Keratinocyte (primary cell): ENCODE measurements at regions not wholly inside any gene's neighbourhood (a gene's known extent, or its start where the extent isn't known, plus 50 kb on each side); places are given as distances from the start of the nearest gene placed in this dataset.

ENCODE experiments used
- DNase-seq: peaks from one replicate; pipeline ENCODE4 v3.0.0-alpha.2; 2011; ENCODE audit warnings: low read depth, missing footprints, low spot score
- FAIRE-seq: peaks from 2 replicates; lab custom pipeline; 2011; peaks lifted over from hg19 to GRCh38; lab: Jason Lieb, UNC
- H2AFZ ChIP-seq: 2 replicates; pipeline ENCODE4 v1.6.0; 2012; ENCODE audit warnings: low read length, control low read depth, inconsistent platforms; ENCODE audit not compliant: control insufficient read depth
- H3K27ac ChIP-seq: 2 replicates; pipeline ENCODE4 v1.5.1; 2011; ENCODE audit warnings: low read length; ENCODE audit not compliant: control insufficient read depth, insufficient read depth
- H3K27me3 ChIP-seq: 3 replicates; pipeline ENCODE4 v1.6.0; 2011; ENCODE audit warnings: low read length; ENCODE audit not compliant: control insufficient read depth, insufficient read depth; ENCODE audit errors: extremely low read depth
- H3K36me3 ChIP-seq, 2 experiments: 2 replicates in 1 of 2; 3 replicates in 1 of 2; pipeline ENCODE4 v1.5.1; 2011; ENCODE audit warnings: low read length in 2 of 2, mild to moderate bottlenecking in 1 of 2; ENCODE audit not compliant: control insufficient read depth in 2 of 2, insufficient read depth in 2 of 2; ENCODE audit errors: extremely low read depth in 1 of 2
- H3K4me1 ChIP-seq: 3 replicates; pipeline ENCODE4 v1.5.1; 2011; ENCODE audit warnings: low read length; ENCODE audit not compliant: control insufficient read depth, insufficient read depth; ENCODE audit errors: extremely low read depth
- H3K4me2 ChIP-seq: 3 replicates; pipeline ENCODE4 v1.6.0; 2011; ENCODE audit warnings: low read depth, low read length; ENCODE audit not compliant: control insufficient read depth, insufficient read depth; ENCODE audit errors: extremely low read depth
- H3K4me3 ChIP-seq, 3 experiments: fragments of 200-600 bp in 1 of 3; sonication (generic) in 1 of 3; 2 replicates in 2 of 3; 3 replicates in 1 of 3; pipeline ENCODE4 v1.5.1; 2011 to 2016; ENCODE audit warnings: low read length in 3 of 3, mild to moderate bottlenecking in 3 of 3, control low read depth in 2 of 3, inconsistent platforms in 1 of 3, low read depth in 1 of 3, mixed read lengths in 1 of 3, mixed run types in 1 of 3, moderate library complexity in 1 of 3; ENCODE audit not compliant: control insufficient read depth in 2 of 3, insufficient read depth in 2 of 3; ENCODE audit errors: extremely low read depth in 1 of 3
- H3K79me2 ChIP-seq: 2 replicates; pipeline ENCODE4 v1.6.0; 2012; ENCODE audit warnings: low read length; ENCODE audit not compliant: control insufficient read depth, insufficient read depth
- H3K9ac ChIP-seq: 3 replicates; pipeline ENCODE4 v1.6.0; 2011; ENCODE audit warnings: low read length; ENCODE audit not compliant: control insufficient read depth, insufficient read depth; ENCODE audit errors: extremely low read depth
- H3K9me1 ChIP-seq: 3 replicates; pipeline ENCODE4 v1.6.0; 2011; ENCODE audit warnings: low read length; ENCODE audit not compliant: control insufficient read depth, insufficient read depth; ENCODE audit errors: extremely low read depth
- H3K9me3 ChIP-seq: 2 replicates; pipeline ENCODE4 v1.5.1; 2012; ENCODE audit warnings: low read depth, low read length; ENCODE audit not compliant: control insufficient read depth
- H4K20me1 ChIP-seq: 3 replicates; pipeline ENCODE4 v1.6.0; 2011; ENCODE audit warnings: low read length; ENCODE audit not compliant: control insufficient read depth, insufficient read depth; ENCODE audit errors: extremely low read depth
- EZH2 ChIP-seq: IDR thresholded peaks from one replicate; pipeline ENCODE4 v1.6.1; 2012; ENCODE audit warnings: inconsistent platforms, mild to moderate bottlenecking, low read length, moderate library complexity
- dilution Hi-C: fragments of 300-500 bp; cut with MboI; formaldehyde crosslinking; loops from one replicate; pipeline ENCODE4 v1.7.0; 2020; ENCODE audit warnings: low sequenced_read_pairs; ENCODE audit not compliant: extremely low pct_ligation_motif_present
- TF ChIP-seq, protein P1 (sequence below), 3 experiments: IDR thresholded peaks in 1 of 3; conservative IDR thresholded peaks in 1 of 3; optimal IDR thresholded peaks in 1 of 3; 2 replicates in 2 of 3; 3 replicates in 1 of 3; pipeline versions ENCODE3 to v1.5.1; 2011; ENCODE audit warnings: low read length in 3 of 3, mild to moderate bottlenecking in 3 of 3, moderate library complexity in 2 of 3, control low read depth in 1 of 3, inconsistent platforms in 1 of 3; ENCODE audit not compliant: insufficient read depth in 2 of 3; ENCODE audit errors: extremely low read depth in 1 of 3

DNA sequence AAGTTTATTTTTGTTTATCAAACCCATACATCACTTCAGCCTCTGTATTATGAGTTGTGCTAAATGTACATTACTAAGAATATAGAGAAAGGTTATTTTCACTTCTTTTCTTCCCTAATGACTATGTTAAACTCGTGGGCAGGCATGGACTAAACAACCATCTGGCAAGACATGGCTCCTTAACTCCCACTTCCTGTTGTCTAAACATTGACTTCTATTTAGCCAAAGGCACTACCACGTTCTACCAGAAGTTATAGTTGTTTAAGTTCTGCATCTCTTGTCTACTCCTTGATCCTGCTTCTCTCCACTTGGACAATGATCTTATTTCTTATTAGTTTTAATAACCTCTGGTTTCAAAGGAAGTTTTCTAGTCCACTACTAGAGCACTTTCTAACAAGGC, 136.1 kb downstream of the MACIR start:
- H3K27ac ChIP-seq = no peak overlapping the region
- H3K4me1 ChIP-seq = no peaks in the 10 kb centered on the region
- no peaks in the 10 kb centered on the region for H4K20me1 ChIP-seq
- no peak overlapping the region for H2AFZ ChIP-seq
- no peak for DNase-seq
- H3K36me3 ChIP-seq = no peaks in the 10 kb centered on the region
- no peaks in the 10 kb centered on the region for H3K9me1 ChIP-seq
- FAIRE-seq = no peak
- H3K27me3 ChIP-seq = no peaks in the 10 kb centered on the region
- no peak overlapping the region for H3K9ac ChIP-seq
- no peaks in the 10 kb centered on the region for H3K9me3 ChIP-seq
- H3K4me3 ChIP-seq = no peak overlapping the region
- no peaks in the 10 kb centered on the region for H3K79me2 ChIP-seq
- H3K4me2 ChIP-seq = no peak overlapping the region
- TF ChIP-seq EZH2 = no peak
- TF ChIP-seq, protein P1, sequence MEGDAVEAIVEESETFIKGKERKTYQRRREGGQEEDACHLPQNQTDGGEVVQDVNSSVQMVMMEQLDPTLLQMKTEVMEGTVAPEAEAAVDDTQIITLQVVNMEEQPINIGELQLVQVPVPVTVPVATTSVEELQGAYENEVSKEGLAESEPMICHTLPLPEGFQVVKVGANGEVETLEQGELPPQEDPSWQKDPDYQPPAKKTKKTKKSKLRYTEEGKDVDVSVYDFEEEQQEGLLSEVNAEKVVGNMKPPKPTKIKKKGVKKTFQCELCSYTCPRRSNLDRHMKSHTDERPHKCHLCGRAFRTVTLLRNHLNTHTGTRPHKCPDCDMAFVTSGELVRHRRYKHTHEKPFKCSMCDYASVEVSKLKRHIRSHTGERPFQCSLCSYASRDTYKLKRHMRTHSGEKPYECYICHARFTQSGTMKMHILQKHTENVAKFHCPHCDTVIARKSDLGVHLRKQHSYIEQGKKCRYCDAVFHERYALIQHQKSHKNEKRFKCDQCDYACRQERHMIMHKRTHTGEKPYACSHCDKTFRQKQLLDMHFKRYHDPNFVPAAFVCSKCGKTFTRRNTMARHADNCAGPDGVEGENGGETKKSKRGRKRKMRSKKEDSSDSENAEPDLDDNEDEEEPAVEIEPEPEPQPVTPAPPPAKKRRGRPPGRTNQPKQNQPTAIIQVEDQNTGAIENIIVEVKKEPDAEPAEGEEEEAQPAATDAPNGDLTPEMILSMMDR (optimal IDR thresholded peaks at IDR 0.05 in 1 of 3, IDR thresholded peaks at IDR 0.05 in 1 of 3, conservative IDR thresholded peaks at IDR 0.05 in 1 of 3; ENCODE audit: extremely low read depth in 1 of 3, insufficient read depth in 2 of 3, low read length in 3 of 3) = no peak
- dilution Hi-C loops = no loop called here

DNA sequence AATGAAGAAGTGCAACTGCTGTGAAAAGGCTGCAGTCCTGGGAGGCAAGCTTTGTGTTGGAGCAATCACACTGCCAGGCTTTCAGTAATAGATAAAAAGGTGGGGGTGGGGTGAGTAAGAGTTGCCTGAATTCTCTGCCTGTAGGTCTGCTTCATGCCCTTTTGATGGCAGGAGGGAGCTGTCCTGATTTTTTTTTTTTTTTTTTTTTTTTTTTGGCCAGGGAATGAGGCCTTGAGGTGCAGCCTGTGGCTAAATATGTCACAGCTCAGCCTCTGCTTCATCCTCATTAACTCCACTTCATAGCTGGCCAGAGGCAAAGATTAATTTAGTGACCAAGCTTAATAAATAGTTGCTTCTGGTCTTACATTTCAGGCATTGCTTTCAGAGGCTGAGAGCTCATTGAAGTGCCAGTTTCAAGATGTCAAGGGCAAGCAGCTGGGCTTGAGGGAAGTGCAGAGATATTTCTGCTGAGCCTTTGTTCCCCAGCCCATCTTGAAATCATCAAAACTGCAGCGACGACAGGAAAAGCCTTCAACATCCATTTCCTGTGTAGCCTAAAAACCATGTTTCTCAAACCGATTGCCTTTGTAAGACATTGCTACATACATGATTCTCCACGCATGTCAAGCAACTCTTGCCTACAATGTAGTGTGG, 134.7 kb downstream of the MACIR start:
- Histone ChIP-seq H2AFZ (no peak overlapping the region), H3K4me2 (no peak overlapping the region), H3K4me1 (no peaks in the 10 kb centered on the region), H3K9me3 (no peaks in the 10 kb centered on the region), H3K4me3 (no peak overlapping the region), H3K79me2 (no peaks in the 10 kb centered on the region), H3K27ac (no peak overlapping the region), H3K27me3 (no peaks in the 10 kb centered on the region), H3K36me3 (no peaks in the 10 kb centered on the region), H4K20me1 (no peaks in the 10 kb centered on the region), H3K9me1 (no peaks in the 10 kb centered on the region), H3K9ac (no peak overlapping the region)
- FAIRE-seq = no peak
- TF ChIP-seq EZH2 = no peak
- TF ChIP-seq, protein P1 (optimal IDR thresholded peaks at IDR 0.05 in 1 of 3, IDR thresholded peaks at IDR 0.05 in 1 of 3, conservative IDR thresholded peaks at IDR 0.05 in 1 of 3; ENCODE audit: extremely low read depth in 1 of 3, insufficient read depth in 2 of 3, low read length in 3 of 3) = no peak
- dilution Hi-C loops = no loop called here
- DNase-seq = no peak
